ENCODE measurements at regions not wholly inside any gene's neighbourhood (a gene's known extent, or its start where the extent isn't known, plus 50 kb on each side); places are given as distances from the start of the nearest gene placed in this dataset.

- TF ChIP-seq ZFX (IDR thresholded peaks at IDR 0.05; ENCODE audit: borderline replicate concordance) (no peak), CTCF (IDR thresholded peaks at IDR 0.05) (peak; percentile 85)
Measured at GRCh38 chr2:109736177-109736827, 57.8 kb upstream of the RGPD5 start.

More at GRCh38 chr2:109736177-109736827, 57.8 kb upstream of the RGPD5 start:
- H3K27ac ChIP-seq = no peak overlapping the region

Measured in 22Rv1 (cell line).